HG02759 (cell line): ENCODE measurements at regions not wholly inside any gene's neighbourhood (a gene's known extent, or its start where the extent isn't known, plus 50 kb on each side); places are given as distances from the start of the nearest gene placed in this dataset.
"Not testable (repeated sequence)": the region's sequence is repeated elsewhere in the genome, so short reads cannot be mapped to it uniquely, and the experiment has no call there.

ENCODE experiments used
- ATAC-seq: cut with Tn5 transposase; IDR thresholded peaks from one replicate; pipeline ENCODE4 v1.9.1; 2021; ENCODE audit warnings: mild to moderate bottlenecking, moderate library complexity; ENCODE audit not compliant: unreplicated experiment

- no peak for ATAC-seq
Observed at GRCh38 chr5:17326600-17327037, 109.2 kb downstream of the BASP1 start.

- ATAC-seq = no peak
Observed at GRCh38 chr5:17327048-17327625, 109.7 kb downstream of the BASP1 start.

- no peak for ATAC-seq
Observed at GRCh38 chr5:17329571-17329970, 112.1 kb downstream of the BASP1 start.

- no peak for ATAC-seq
Observed at GRCh38 chr5:17330386-17330785, 113.0 kb downstream of the BASP1 start.

GRCh38 chr5:17331651-17332050 is 114.2 kb downstream of the BASP1 start:
- ATAC-seq = no peak

GRCh38 chr5:17333755-17334154 is 116.3 kb downstream of the BASP1 start:
- no peak for ATAC-seq

- no peak for ATAC-seq
Observed at GRCh38 chr5:17336054-17336453, 118.6 kb downstream of the BASP1 start.

GRCh38 chr5:17336723-17337122 is 119.3 kb downstream of the BASP1 start:
- ATAC-seq = not testable (repeated sequence)

GRCh38 chr5:17339841-17340240 is 122.4 kb downstream of the BASP1 start:
- ATAC-seq = no peak

GRCh38 chr5:17340379-17340778 is 122.9 kb downstream of the BASP1 start:
- no peak for ATAC-seq

- ATAC-seq = no peak
Observed at GRCh38 chr5:17340819-17341218, 123.4 kb downstream of the BASP1 start.

GRCh38 chr5:17343675-17344074 is 126.2 kb downstream of the BASP1 start:
- ATAC-seq = peak; percentile 91

GRCh38 chr5:17346811-17347210 is 129.4 kb downstream of the BASP1 start:
- ATAC-seq = no peak

- no peak for ATAC-seq
Observed at GRCh38 chr5:17352223-17352622, 134.8 kb downstream of the BASP1 start.

GRCh38 chr5:17354265-17354664 is 136.8 kb downstream of the BASP1 start:
- no peak for ATAC-seq

- no peak for ATAC-seq
Observed at GRCh38 chr5:17355586-17356346, 138.3 kb downstream of the BASP1 start.

- no peak for ATAC-seq
Observed at GRCh38 chr5:17356551-17356950, 139.1 kb downstream of the BASP1 start.

- ATAC-seq = no peak
Observed at GRCh38 chr5:17357504-17357903, 140.1 kb downstream of the BASP1 start.

GRCh38 chr5:17358031-17358430 is 140.0 kb upstream of the TAF11L2 start:
- ATAC-seq = no peak

- ATAC-seq = no peak
Observed at GRCh38 chr5:17359451-17360011, 138.5 kb upstream of the TAF11L2 start.

GRCh38 chr5:17360879-17361278 is 137.2 kb upstream of the TAF11L2 start:
- ATAC-seq = no peak

GRCh38 chr5:17361331-17361730 is 136.7 kb upstream of the TAF11L2 start:
- ATAC-seq = no peak
